ENCODE measurements at regions not wholly inside any gene's neighbourhood (a gene's known extent, or its start where the extent isn't known, plus 50 kb on each side); places are given as distances from the start of the nearest gene placed in this dataset.

- no peak overlapping the region for H3K27ac ChIP-seq (ENCODE audit: low read depth, low read length)
- H3K27ac Mint-ChIP-seq, result no peak overlapping the region
- H3K36me3 ChIP-seq (ENCODE audit: control insufficient read depth in 2 of 3, insufficient read depth in 3 of 3, low read length in 3 of 3), result no peaks in the 10 kb centered on the region
- DNase-seq (no peak), ATAC-seq (no peak)
- ChIA-PET POLR2A (no interaction called here), CTCF (no interaction called here)
- no peaks in the 10 kb centered on the region for H3K4me1 Mint-ChIP-seq
- peaks cover 0 to 7% (median 0%) of the 10 kb centered on the region in 5 donors for H3K27me3 Mint-ChIP-seq
- H3K4me1 ChIP-seq (ENCODE audit: control insufficient read depth in 2 of 2, insufficient read depth in 2 of 2, low read length in 2 of 2), result no peaks in the 10 kb centered on the region
- no peaks in the 10 kb centered on the region for H3K9me3 ChIP-seq (ENCODE audit: control insufficient read depth in 2 of 3, low read length in 3 of 3)
- no peak overlapping the region for H3K4me3 ChIP-seq (ENCODE audit: low read length)
- no peaks in the 10 kb centered on the region for H3K36me3 Mint-ChIP-seq
- H3K27me3 ChIP-seq (ENCODE audit: control insufficient read depth in 2 of 2, insufficient read depth in 2 of 2, low read length in 2 of 2), result no peaks in the 10 kb centered on the region
- intact Hi-C loops (cut with micrococcal nuclease), result no loop called here
- peaks cover 0 to 5% (median 0%) of the 10 kb centered on the region in 11 donors for H3K9me3 Mint-ChIP-seq
- H3K4me3 Mint-ChIP-seq, result no peak overlapping the region
These were observed 51.8 kb upstream of the PPP2R2D start for GRCh38 chr10:131848741-131849590.

GRCh38 chr10:131849591-131850382, 51.0 kb upstream of the PPP2R2D start:
- Histone ChIP-seq H3K27ac (ENCODE audit: low read depth, low read length) (no peak overlapping the region), H3K9me3 (ENCODE audit: control insufficient read depth in 2 of 3, low read length in 3 of 3) (no peaks in the 10 kb centered on the region), H3K4me3 (ENCODE audit: low read length) (no peak overlapping the region), H3K4me1 (ENCODE audit: control insufficient read depth in 2 of 2, insufficient read depth in 2 of 2, low read length in 2 of 2) (no peaks in the 10 kb centered on the region), H3K36me3 (ENCODE audit: control insufficient read depth in 2 of 3, insufficient read depth in 3 of 3, low read length in 3 of 3) (no peaks in the 10 kb centered on the region), H3K27me3 (ENCODE audit: control insufficient read depth in 2 of 2, insufficient read depth in 2 of 2, low read length in 2 of 2) (no peaks in the 10 kb centered on the region)
- Mint-ChIP-seq H3K27me3 (peaks cover 0 to 8% (median 0%) of the 10 kb centered on the region in 5 donors), H3K4me3 (no peak overlapping the region), H3K27ac (no peak overlapping the region), H3K9me3 (peaks cover 0 to 5% (median 0%) of the 10 kb centered on the region in 11 donors), H3K4me1 (no peaks in the 10 kb centered on the region), H3K36me3 (no peaks in the 10 kb centered on the region)
- intact Hi-C loops (cut with micrococcal nuclease), result no loop called here
- POLR2A ChIA-PET, result no interaction called here
- ATAC-seq (no peak), DNase-seq (no peak)
- CTCF ChIA-PET, result no interaction called here

GRCh38 chr10:131850383-131850870, 50.4 kb upstream of the PPP2R2D start:
- Histone ChIP-seq H3K36me3 (ENCODE audit: control insufficient read depth in 2 of 3, insufficient read depth in 3 of 3, low read length in 3 of 3) (no peaks in the 10 kb centered on the region), H3K9me3 (ENCODE audit: control insufficient read depth in 2 of 3, low read length in 3 of 3) (no peaks in the 10 kb centered on the region), H3K4me3 (ENCODE audit: low read length) (no peak overlapping the region), H3K4me1 (ENCODE audit: control insufficient read depth in 2 of 2, insufficient read depth in 2 of 2, low read length in 2 of 2) (no peaks in the 10 kb centered on the region), H3K27ac (ENCODE audit: low read depth, low read length) (no peak overlapping the region), H3K27me3 (ENCODE audit: control insufficient read depth in 2 of 2, insufficient read depth in 2 of 2, low read length in 2 of 2) (no peaks in the 10 kb centered on the region)
- ATAC-seq (no peak), DNase-seq (no peak)
- H3K27me3 Mint-ChIP-seq, result peaks cover 0 to 14% (median 0%) of the 10 kb centered on the region in 5 donors
- intact Hi-C loops (cut with micrococcal nuclease), result no loop called here
- peaks cover 0 to 5% (median 0%) of the 10 kb centered on the region in 11 donors for H3K9me3 Mint-ChIP-seq
- no peak overlapping the region for H3K27ac Mint-ChIP-seq
- no peak overlapping the region for H3K4me3 Mint-ChIP-seq
- CTCF ChIA-PET, result no interaction called here
- H3K36me3 Mint-ChIP-seq, result no peaks in the 10 kb centered on the region
- no peaks in the 10 kb centered on the region for H3K4me1 Mint-ChIP-seq
- POLR2A ChIA-PET, result no interaction called here
